HG02571 (cell line): ENCODE measurements at regions not wholly inside any gene's neighbourhood (a gene's known extent, or its start where the extent isn't known, plus 50 kb on each side); places are given as distances from the start of the nearest gene placed in this dataset.
"Not testable (repeated sequence)": the region's sequence is repeated elsewhere in the genome, so short reads cannot be mapped to it uniquely, and the experiment has no call there.

Experiments used
- ATAC-seq: cut with Tn5 transposase; IDR thresholded peaks from one replicate; pipeline ENCODE4 v1.9.1; 2021; ENCODE audit warnings: mild to moderate bottlenecking, moderate library complexity; ENCODE audit not compliant: unreplicated experiment

DNA sequence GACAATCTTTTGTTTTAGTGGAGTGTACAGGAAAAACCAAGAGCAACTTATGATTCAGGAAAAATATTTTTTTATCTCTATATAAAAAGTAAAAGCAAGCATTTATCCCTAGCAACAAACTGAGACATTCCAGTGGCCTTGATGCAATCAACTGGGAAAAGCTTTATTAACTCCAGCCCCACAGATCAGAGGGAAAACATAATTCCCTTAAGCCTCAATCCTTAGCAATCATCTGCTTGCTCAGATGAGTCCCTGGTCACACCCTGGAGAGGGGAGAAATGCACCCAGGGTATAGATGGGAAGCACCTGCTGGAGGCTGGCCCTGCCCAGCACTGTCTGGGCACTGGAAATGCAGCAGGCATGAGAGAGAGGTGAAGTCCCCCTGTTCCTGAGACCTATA, 636.6 kb downstream of the TNS3 start:
- ATAC-seq: no peak

DNA sequence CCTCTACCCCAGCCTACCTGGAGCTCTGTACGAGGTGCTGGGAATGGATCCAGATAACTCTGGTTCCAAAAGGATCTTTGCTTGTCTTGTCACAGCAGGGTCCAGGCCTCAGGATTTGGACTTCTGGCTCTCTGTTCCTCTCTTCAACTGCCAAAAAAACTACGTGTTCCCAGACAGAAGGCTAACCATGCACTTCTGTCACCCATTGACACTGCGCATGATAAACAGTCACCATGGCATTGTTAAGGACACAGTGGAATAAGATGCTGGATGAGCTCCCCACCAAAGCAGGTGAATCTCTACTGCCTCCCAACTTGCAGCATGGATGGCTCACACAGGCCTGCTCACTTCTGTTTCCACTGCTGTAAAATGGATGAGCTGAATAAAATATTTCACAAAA, 637.9 kb downstream of the TNS3 start:
- no peak for ATAC-seq

DNA sequence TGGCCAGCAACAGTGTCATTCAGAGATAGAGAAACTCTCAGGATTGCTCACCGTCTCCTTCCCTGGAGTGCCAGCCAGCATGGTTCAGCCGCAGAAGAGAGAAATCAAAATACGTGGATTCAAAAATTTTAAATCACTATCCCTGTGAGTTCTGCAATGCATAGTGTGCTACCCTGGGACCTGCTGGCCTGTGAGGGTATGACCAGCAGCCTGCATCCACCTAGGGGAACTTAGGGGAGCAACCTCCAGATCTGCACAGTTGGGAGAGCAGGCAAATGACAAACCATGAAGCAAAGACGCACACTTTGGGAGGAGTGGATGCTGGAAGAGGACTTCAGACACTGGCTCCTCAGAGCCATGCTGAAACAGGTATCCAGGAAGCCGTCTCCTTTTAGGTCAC, 639.3 kb downstream of the TNS3 start:
- no peak for ATAC-seq

DNA sequence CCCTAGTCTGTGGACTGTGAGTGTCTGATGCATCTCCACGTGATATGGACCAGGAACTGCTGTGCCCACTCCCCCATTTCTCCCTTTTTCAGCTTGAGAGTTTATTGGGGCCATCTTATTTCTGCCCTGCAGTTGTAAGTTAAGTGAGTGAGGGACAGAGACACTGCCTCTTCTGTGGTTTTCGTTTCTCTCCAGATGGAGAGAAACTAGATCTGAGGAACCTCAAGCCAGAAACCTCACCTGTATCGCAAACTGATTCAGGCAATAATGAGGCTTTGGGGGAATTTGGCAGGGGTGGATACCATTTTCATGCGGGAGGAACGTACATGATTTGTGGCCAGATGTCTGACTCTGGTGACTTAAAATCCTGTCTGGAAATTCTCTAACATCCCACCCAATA, 641.7 kb downstream of the TNS3 start:
- no peak for ATAC-seq

DNA sequence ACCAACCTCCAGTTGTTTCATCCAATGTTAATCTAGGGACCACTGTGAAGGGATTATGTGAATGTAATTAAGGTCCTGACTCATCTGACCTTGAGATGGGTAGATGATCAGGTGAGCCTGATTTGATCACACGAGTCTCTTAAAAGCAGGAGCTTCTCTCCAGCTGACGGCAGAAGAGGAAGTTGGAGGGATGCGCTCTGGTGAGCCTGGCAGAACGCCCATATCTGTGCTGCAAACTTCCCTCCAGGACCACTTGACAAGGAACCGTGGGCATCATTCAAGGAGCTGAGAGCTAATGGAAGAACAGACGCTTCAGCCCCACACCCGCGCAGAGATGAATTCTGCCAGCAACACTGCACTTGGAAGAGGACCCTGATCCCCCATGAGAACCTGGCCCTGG, 642.4 kb downstream of the TNS3 start:
- no peak for ATAC-seq

DNA sequence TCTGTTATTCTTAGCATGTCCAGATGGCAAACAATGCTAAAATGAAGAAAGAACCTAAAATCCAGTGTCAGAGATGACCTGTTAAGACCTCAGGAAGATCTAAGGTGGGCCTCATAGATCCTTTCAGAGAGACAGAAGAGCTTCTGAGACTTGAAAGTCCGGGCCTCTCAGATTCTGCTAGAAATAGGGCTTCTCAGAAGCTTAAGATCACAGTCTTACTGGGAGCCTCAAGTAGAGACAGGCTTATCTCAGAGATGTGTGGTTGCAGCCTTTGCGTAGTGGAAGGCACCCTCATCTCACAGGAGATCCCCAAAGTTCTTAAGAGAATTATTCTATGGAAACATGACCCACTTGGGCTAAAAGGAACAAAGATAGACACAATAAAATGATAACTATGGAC, 642.8 kb downstream of the TNS3 start:
- ATAC-seq: no peak

DNA sequence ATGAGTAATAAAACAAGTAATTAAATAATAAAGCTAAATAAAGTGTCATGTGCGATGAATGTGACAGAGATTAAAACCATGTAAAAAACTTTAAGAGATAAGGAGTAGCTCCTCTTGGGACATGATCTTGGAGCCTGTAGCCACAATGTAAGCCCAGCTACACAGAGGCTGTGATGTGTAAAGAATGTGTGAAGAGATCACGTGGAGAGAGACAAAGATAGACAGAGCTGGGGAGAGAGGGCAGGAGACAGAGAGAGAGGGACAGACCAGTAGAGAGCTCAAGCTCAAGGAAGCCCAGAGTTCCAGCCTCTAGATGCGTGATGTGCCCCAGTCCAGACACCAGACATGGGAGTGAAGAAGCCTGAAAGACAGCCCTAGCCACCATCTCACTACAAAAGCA, 644.1 kb downstream of the TNS3 start:
- ATAC-seq: no peak

DNA sequence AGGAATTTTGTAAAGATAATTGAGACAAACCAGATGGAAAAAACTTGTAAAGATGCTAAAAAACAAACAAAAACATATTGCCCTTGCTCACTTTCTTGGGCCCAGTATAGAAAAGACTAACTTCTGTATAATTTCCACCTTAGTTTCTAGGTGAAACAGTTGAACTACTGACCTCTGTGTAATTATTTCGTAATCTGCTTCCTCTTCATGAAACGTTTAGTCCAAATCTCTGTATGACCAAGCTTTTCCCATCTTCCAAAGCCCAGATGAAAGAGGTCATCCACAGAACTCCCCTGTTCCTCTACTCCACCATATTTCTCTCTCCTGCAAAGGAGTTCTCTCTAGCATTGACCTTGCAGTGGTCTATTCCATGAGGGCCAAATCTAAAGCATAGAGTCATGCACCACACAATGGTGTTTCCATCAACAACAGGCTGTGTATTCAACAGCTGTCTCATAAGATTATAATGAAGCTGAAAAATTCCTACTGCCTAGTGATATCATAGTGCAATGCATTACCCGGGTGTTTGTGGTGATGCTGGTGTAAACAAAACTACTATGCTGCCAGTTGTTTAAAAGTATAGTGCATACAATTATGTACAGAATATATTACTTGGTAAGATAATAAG, 647.6 kb downstream of the TNS3 start:
- ATAC-seq: no peak

DNA sequence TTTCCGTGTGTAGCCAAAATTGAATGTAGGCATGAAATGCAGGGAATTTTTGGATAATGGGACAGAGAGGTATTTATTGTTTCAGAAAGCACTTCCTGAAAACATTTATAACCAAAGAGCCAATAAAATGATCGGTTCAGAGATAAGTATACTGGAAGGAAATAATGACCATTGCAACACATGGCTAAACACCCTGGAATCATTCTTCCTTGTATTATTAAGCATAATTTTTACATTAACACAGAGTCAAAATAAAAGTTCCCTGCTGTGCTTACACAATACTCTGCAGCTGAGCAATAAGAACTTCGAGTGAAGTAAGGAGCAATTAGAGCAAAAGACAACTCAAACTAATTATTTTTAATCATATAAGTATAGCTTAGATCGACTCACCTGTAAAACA, 648.3 kb downstream of the TNS3 start:
- no peak for ATAC-seq

DNA sequence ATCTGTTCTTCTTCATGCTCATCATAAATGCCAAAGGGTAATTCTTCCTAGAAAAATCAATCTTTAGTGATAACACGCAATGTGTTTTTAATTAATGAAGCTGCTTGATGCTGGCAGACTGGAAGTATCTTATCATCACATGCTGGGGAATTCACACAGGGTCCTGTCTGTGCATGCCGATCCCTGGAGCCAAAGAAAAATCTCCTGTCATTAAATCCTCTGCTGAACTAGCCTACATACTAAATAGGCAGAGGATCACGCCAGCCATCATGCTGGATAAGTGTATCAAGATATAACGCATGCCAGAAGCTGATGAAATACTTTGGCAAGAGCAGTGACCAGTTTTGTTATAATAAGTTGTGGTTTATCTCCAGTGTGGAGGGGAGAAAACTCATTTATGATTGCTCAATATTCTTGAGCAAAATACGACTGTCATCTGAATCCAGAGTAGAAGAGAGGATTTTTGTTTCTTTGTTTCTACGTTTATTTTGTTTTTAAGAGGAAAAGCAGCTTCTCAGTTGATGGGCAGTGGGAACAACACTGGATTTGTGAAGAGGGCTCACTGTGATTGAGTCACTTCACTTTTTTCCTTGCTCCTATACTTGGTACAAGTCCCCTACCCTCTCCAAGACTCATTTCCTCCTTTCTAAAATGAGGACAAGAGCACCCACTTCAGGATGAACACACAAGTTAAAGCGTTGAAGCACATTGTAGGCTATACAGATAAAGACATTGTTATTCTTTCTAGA, 649.1 kb downstream of the TNS3 start:
- no peak for ATAC-seq

DNA sequence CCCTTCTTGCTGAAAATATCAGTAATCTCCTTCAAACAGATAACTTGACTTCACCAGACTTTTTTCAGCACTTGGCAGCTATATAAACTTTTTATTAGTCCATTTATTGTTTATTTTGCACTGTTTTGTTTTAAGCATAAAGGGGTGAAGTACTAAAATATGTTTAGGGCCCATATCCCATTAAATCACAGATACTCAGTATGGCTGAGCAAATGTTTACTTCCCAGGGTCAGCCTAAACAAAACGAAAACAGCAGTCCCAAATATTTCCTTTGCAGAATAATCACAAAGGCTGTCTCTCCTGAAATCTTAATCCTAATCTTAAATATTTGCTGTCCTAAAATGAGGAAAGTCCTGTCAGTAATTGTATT, 649.6 kb downstream of the TNS3 start:
- ATAC-seq: no peak

DNA sequence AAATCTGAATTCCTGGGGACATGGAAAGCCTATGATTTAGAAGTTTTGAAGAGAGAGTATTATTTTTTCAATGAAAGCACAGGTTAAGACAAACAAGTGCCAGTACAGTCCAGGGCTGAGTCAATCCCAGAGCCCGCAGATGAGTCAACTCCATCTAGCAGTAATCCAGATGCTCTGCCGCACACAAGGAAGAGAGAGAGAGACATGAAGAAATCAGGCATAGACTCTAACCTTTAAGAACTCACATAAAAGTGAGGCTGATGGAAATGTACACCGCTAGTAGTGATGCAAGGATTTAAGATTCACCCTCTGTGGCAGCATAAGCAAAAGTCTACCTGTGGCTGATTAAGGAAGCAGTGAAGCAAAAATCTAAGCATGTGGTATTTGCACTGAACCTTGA, 651.5 kb downstream of the TNS3 start:
- ATAC-seq: no peak

DNA sequence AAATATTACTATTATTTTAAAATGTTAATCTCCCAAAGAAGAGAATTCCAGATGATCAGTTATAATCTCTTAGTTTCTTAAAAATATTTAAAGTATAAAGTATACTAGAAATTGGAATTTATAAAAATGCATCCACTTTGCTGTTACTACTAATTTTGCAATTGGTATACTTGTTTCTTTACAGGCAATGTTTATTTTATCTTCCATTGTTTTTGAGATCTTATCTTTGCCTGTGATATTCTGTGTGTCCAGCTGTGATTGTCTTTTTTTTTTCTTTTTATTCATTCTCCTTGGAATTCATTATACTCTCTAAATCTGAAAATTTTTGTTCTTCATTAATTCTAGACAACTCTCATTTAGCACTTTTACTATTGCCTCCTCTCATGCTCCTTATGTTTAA, 652.6 kb downstream of the TNS3 start:
- no peak for ATAC-seq

DNA sequence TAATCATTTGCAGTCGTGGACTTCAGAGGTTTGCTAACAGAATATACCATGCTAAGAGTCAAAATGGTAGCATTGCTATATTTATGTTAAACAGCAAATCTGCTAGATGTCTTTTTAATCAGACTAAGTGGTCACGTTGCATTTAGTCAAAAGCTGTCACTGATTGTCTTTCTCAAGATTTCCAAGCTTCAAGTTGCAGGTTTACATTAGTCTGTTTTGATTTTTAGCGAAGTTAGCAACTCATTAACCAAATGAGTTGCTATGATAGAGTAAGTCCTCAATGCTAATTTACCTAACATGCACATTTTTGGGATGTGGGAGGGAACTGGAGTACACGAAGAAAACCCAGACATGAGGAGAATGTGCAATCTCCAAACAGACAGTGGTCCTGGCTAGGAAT, 653.2 kb downstream of the TNS3 start:
- ATAC-seq: no peak

DNA sequence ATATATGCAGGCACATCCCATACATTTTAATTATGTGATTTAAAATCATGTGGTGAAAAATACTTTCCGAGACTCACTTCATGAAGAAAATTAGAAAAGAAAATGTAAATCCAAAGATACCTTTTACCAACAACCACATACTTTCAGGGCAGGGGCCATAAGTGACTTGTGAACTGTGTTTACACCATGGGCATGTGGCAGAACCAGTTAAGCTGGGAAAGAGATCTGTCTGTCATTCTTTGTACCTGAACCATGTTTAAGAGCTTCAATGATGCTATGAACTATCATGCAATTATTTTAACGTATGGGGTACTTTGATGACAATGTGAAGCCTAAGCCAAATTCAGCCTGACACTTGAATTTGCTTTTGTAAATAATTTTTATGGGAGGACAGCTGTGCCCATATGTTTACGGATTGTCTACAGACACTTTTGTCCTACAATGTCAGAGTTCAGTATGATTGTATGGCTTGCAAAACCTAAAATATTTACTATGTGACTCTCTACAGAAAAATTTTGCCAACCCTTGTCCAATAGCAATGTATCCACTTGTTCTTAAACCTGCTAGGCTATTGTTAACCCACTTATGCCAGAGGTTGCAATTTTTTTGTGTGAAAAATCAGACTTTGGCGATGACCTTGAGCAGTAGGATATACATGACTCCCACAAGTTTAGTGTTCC, 654.6 kb downstream of the TNS3 start:
- ATAC-seq: no peak

DNA sequence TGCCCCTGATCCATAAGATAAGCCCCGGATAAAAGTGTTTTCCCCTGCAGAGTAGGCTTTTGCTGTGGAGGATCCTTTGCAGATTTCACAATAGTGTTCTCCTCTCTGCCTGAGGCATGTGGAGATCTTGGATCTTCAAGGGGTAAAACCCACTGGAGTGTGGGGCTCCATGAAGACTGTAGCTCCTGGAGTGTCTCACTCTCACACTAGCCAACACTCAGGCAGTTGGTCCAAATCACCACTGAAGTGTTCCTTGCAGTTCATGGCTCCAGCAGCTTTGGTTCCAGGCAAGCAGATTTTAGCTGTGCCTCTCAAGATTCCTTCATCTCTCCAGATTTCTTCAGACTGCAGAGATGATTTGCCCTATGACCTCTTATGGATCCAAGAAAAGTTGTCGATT, 665.3 kb downstream of the TNS3 start:
- ATAC-seq: no peak

DNA sequence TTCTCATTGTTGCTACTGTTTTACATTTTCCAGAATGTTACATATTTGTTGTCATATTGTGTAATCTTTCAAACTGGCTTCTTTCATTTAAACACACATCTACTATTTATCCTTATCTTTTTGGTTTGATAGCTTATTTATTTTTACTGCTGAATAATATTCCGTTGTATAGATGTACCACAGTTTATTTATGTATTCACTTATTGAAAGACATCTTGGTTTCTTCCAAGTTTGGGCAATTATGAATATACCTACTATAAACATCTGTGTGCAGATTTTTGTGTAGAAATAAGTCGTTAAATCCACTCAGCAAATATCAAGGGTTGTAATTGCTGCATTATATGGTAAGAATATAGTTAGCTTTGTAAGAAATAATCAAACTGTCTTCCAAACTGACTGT, 669.2 kb downstream of the TNS3 start:
- ATAC-seq: no peak

DNA sequence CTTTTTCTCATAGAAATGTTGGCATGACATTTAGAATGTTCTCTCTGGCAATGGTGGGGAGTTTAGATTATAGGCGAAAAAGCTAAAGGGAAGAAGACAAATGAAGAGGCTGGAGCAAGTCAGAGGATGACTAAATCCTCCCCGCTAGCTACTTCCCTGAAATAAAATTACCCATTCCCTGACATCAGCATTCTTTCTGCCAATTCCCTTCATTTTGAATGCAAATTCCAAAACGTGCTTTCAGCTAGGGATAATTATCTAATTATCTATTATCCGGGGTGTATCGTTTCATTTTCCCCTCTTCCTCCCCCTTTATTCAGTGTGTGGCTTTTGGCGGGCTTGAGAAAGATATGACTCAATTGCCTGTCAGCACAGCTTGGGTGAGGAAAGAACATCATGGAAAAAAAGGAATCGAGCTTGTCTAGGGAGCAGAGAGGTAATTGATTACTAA, 672.3 kb downstream of the TNS3 start:
- no peak for ATAC-seq

DNA sequence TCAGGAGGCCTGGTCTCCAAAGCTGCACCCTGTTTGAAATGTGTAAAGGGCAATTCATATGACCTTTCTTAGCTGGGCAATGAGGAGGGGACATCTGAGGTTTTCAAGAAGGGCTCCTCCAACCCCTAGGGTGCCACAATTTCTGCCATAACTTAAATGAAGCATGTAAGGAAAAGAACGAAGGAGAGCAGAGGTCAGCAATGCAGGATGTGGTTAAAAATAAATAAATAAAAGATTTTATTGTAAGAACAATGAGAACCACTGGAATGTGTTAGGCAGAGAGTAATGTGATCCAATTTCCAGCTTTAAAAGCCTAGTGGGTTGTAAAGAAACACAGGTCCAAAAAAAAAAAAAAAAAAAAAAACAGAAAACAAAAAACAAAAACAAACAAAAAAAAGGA, 673.1 kb downstream of the TNS3 start:
- no peak for ATAC-seq

DNA sequence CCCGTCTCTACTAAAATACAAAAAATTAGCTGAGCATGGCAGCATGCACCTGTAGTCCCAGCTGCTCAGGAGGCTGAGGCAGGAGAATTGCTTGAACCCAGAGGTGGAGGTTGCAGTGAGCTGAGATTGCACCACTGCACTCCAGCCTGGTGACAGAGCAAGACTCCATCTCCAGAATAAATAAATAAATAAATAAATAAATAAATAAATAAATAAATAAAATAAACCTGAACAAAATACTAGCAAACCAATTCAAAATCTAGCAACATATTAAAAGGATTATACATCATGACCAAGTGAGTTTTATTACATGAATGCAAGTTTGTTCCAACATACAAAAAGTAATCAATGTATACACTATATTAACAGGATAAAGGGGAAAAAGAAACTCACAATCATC, 677.4 kb downstream of the TNS3 start:
- ATAC-seq: not testable (repeated sequence)

DNA sequence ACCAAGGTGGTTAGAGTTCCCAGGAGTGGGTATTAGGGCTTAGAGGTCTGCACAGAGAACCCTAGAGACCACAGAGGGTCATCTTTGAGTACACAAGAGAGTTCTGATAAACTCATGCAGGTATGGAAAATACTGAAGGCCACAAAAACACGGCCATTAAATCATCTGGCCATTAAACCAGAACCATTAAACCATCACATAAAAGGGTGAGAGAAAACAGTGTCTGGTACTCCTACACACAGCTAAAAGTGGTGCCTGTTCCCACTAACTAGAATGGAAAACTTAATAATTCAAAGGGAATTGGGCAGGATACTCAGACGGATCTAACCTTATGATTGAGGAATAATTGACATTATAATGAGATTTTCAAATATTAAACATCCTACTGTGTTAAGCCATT, 679.4 kb downstream of the TNS3 start:
- ATAC-seq: no peak
